HG03045 (cell line): ENCODE measurements at regions not wholly inside any gene's neighbourhood (a gene's known extent, or its start where the extent isn't known, plus 50 kb on each side); places are given as distances from the start of the nearest gene placed in this dataset.

Experiments used
- ATAC-seq: cut with Tn5 transposase; IDR thresholded peaks from one replicate; pipeline ENCODE4 v1.9.1; 2021; ENCODE audit warnings: mild to moderate bottlenecking, moderate library complexity; ENCODE audit not compliant: unreplicated experiment

GRCh38 chr10:57224811-57225210 lies 863.8 kb upstream of the ZWINT start:
- ATAC-seq, result no peak

DNA sequence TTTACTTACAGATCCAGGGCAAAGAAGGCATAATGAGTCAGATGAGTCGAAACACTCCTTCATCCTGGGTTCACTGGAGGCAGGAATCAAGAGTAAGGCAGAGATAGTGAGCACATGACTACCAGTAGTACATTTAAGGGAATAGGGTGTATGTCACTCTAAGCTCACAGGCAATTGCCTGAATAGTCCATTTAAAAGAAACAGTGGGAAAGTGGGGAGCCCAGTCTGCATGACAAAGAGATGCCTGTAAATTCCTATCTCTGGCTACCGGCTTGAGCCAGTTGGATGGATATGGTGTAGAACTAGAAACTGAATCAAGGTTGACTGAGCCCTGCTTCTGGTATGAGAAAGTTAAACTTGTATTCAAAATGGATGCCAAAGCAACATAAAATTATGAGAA lies 861.5 kb upstream of the ZWINT start:
- no peak for ATAC-seq

GRCh38 chr10:57222129-57222528 lies 861.1 kb upstream of the ZWINT start:
- no peak for ATAC-seq

DNA sequence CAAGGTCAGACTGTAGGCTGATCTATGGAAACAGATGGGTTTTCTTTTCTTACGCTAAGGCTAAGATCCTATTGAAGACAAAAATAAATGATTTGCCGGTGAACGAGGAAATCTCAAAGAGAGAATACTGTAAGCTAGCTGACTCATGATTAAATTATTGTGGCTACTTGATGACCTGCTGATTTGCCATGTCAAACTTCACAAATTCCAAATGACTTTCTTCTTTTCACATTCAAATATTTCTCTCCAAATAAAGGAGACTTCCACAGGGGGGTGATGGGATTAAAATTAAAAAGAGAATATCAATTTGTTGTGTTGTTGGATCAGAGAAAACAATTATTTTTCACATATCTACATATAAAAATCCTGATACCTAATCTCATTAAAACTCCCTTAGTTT lies 860.6 kb upstream of the ZWINT start:
- ATAC-seq, result no peak

GRCh38 chr10:57218382-57218781 lies 857.3 kb upstream of the ZWINT start:
- no peak for ATAC-seq

- no peak for ATAC-seq
These were observed 841.3 kb upstream of the ZWINT start for GRCh38 chr10:57202356-57202755.

DNA sequence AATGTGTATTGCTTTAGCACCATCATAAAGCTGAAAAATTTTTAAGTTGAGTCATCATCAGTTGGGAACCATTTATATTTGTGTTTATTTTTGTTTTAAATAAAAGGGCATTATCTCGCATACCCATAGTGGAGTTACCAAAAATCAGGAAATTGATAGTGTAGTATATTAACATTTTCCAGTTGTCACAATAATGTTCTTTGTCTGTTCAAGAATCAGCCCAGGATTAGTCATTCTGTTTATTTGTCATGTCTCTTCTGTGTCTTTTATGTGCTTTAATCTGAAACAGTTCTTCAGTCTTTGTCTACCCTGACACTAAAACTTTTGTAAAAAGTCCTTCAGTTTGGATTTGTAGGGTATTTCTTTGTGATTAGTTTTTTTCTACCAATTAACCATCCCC lies 827.8 kb upstream of the ZWINT start:
- ATAC-seq, result no peak

GRCh38 chr10:57186201-57186600 lies 825.1 kb upstream of the ZWINT start:
- ATAC-seq, result no peak

DNA sequence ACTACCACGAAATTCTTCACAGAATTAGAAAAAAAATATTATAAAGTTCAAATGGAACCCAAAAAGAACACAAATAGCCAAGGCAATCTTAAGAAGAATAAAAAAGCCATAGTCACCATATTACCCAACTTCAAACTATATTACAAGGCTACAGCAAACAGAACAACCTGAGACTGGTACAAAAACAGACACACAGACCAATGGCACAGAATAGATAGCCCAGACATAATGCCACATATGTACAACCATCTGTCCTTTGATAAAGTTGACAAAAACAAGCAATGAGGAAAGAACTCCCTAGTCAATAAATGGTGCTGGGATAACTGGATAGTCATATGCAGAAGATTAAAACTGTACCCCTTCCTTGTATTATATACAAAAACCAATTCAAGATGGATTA lies 808.5 kb upstream of the ZWINT start:
- ATAC-seq, result no peak

- no peak for ATAC-seq
These were observed 807.7 kb upstream of the ZWINT start for GRCh38 chr10:57168611-57169240.

- no peak for ATAC-seq
These were observed 804.6 kb upstream of the ZWINT start for GRCh38 chr10:57165671-57166070.

GRCh38 chr10:57162231-57162630 lies 801.2 kb upstream of the ZWINT start:
- no peak for ATAC-seq

- ATAC-seq, result no peak
These were observed 800.1 kb upstream of the ZWINT start for GRCh38 chr10:57161157-57161556.

DNA sequence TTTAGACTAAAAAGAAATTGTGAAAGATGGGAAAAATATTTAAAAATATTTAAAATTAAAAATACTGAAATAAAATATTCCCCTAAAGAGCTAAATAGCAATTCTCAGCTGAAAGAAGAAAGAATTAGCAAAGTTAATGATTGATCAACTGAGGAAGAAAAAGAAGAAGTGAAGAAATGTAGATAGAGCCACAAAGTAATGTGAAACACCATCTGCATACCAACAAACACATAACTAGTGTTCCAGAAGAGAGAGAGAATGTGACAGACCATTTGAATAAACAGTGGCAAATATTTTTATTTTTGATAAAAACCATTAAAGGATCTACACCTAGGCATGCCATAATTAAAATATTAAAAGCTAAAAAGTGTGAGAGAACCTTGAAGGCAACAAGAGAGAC lies 784.5 kb upstream of the ZWINT start:
- no peak for ATAC-seq

- no peak for ATAC-seq
These were observed 782.0 kb upstream of the ZWINT start for GRCh38 chr10:57142925-57143576.

- ATAC-seq, result no peak
These were observed 780.6 kb upstream of the ZWINT start for GRCh38 chr10:57141708-57142107.

DNA sequence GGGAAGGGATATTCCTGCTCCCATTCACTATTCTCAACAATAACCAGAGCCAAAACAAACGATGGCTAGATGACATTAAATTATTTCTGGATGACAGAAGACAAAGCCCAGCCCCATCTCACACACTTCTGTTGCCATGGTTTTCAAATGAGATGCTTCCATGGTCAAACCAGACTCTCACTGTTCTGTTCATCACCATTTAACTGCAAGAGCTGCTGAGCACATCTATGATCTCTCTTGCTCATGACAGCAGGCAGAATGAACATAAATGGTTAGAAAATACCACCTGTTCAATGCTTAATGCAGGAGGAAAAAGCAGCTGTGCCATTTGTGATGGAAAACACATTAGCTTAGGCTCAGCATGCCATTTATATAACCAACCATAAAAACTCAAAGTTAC lies 758.6 kb upstream of the ZWINT start:
- no peak for ATAC-seq

DNA sequence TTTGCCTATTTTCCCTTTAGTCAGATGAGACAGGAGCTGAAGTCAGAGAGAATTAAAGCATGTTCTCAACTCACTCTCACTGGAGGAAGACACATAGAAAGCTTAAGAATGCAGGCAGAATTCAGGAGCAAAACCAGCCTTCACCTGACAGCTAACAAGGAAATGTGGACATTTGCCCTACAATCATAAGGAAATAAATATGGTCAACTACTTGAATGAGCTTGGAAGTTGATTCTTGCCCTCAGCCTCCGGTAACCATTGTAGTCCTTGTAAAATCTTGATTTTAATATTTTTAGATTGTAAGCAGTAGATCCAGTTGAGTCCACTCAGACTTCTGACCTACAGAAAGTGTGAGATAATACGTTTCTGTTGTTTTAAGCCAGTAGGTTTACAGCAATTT lies 752.5 kb upstream of the ZWINT start:
- no peak for ATAC-seq

DNA sequence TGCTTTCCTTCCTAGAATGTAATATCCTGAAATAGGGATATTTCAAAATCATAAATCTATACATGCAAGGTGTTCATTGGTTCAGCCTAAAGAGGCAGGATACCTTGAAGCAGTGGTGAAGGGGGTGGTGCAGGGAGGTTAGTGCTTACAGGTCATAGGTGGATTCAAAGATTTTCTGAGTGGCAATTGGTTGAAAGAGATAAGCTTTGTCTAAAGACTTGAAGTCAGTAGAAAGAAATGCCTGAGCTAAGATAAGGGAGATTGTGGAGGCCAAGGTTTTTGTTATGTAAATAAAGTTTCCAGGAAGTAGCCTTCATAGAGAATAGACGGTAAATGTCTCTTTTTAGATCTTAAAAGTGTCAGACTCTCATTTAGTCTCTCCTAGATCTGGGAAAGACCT lies 741.2 kb upstream of the ZWINT start:
- no peak for ATAC-seq

DNA sequence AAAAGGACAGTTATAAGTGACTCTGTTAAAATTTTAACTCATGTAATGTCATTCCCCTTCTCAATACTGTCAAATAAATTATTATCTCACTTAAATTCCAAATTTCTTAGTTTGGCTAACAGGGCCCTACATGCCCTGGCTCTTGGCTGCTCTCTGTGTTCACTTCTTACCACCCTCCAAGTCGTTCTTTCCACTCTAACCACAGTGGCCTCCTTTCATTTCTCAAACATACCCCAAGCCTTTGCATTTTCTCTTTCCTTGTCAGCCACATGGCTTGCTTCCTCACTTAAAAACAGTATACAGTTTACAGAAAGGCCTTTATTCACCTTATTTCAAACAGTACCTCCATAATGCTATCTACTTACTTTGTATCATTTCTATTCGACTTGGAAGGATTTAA lies 737.1 kb upstream of the ZWINT start:
- no peak for ATAC-seq

DNA sequence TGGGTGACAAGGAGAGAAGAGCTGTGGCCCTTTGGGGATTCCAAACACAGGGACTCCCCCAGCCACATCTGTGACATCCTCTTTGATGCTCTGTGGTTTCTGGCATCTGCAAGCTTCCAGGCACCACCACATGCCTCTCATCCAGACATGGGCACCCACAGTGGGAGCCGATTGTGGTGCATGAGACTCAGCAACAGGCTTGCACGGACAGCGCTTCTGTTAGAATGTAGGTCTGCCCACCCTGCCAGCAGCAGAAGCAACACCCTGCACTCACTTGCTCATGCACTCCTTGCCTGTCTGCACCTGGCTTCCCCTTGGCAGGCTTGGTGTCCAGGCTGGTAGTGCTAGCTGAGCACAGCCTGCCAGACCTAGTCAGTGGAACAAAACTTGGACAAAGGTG lies 735.0 kb upstream of the ZWINT start:
- ATAC-seq, result no peak

DNA sequence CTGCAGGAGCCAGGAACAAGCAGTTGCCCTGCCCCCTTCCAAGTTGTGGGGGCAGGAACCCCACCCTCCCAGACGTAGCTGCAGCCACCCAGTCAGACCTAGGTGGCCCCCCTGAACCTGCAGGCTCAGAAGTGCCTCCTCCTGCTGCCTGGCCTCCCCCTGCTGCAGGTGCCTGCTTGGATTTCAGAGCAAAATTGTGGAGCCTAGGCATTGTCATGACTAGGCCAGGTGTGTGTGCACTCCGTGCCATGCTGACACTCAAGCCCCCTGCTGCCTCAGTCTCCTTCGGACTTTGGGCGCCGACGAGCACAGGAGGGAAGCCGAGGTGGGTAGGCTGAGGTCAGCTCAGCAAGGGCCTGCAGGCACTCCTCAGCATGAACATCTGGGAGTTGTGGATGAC lies 733.9 kb upstream of the ZWINT start:
- ATAC-seq, result no peak

GRCh38 chr10:57094083-57094482 lies 733.0 kb upstream of the ZWINT start:
- ATAC-seq, result no peak
